NCI-H524 treated with DMSO at 0.1 percent for 48 hours (cell line): ENCODE measurements at regions not wholly inside any gene's neighbourhood (a gene's known extent, or its start where the extent isn't known, plus 50 kb on each side); places are given as distances from the start of the nearest gene placed in this dataset.
"Not testable (repeated sequence)": the region's sequence is repeated elsewhere in the genome, so short reads cannot be mapped to it uniquely, and the experiment has no call there.

Source experiments
- DNase-seq: peaks from one replicate; lab custom pipeline; 2025; lab: John Stamatoyannopoulos, UW

GRCh38 chr18:1296237-1296636 lies 391.6 kb downstream of the ADCYAP1 start:
- no peak for DNase-seq

GRCh38 chr18:1302861-1303260 lies 398.2 kb downstream of the ADCYAP1 start:
- DNase-seq = no peak

DNA sequence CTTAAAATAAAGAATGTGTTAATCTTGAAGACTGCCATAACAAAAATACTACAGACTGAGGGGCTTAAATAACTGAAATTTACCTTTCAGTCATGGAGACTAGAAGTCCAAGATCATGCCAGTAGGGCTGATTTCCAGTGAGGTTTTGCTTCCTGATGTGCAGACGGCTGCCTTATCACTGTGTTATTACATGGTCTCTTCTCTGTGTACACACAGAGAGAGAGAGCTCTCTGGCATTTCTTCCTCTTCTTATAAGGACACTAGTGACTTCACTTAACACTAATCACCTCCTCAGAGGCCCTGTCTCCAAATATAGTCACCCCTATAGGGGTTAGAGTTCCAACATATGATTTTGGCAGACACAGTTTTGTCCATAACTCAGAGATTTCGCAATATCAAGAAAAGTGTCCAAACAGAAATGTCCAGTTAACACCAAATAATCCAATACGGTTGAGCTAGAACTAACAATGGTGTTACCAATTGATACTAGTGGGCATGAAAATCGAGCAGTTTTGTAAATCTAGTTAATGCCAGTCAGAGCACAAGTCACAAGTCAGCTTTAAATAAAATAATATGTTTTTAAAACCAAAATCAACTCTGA lies 399.8 kb downstream of the ADCYAP1 start:
- DNase-seq = no peak

- no peak for DNase-seq
These were observed 402.0 kb downstream of the ADCYAP1 start for GRCh38 chr18:1306641-1307040.

DNA sequence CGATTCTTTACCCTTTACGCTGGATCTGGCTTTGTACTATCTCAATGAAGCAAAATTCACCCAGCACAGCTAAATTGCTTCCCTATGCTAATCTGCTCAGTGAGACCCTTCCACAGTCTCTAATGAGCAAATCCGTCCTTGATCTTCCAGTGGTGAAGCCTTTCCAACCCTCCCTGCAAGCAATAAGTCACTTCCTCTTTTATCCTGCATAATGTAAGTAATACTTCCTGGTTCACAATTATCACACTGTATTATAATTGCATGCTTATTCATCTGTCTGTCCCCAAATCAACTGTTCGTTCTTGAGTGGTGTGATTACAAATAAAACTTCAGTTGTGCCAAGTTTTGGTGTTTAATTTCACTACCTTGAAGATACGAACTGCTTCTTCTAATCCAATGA lies 404.0 kb downstream of the ADCYAP1 start:
- no peak for DNase-seq

GRCh38 chr18:1311376-1311775 lies 406.7 kb downstream of the ADCYAP1 start:
- no peak for DNase-seq

- not testable (repeated sequence) for DNase-seq
These were observed 430.7 kb downstream of the ADCYAP1 start for GRCh38 chr18:1335345-1335744.

GRCh38 chr18:1350931-1351450 lies 446.3 kb downstream of the ADCYAP1 start:
- no peak for DNase-seq

DNA sequence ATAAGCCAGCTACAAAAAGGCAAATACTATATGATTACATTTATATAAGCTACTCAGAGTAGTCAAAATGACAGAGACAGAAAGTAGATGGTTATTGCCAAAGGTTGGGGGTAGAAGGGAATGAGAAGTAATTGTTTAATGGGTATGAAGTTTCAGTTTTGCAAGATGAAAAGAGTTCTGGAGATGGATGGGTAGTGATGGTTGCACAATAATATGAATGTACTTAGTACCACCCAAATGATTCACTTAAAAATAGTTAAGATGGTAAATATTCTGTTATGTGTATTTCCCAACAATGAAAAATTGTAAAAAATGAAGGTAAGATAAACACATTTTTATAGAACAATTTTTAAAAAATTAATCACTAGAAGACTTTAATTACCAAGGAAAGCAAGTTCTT lies 448.4 kb downstream of the ADCYAP1 start:
- DNase-seq = no peak

DNA sequence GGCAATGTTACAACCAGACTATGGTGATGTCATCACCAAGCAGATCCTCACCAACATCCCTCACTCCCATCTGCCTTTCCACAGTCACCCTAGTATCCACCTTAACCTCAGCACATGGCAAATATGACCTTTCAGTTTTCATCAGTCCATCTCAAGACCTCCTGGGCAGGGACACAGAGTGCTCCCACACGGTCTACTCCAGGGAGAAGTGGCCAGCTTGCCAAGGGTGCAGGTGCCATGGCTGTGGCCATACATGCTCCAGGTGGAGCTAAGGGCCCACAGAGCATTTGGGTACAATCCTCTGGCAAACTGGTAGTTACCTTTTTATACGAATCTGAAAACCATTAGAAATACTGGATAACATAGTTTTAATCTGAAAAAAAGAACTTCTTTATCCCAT lies 453.1 kb downstream of the ADCYAP1 start:
- no peak for DNase-seq

DNA sequence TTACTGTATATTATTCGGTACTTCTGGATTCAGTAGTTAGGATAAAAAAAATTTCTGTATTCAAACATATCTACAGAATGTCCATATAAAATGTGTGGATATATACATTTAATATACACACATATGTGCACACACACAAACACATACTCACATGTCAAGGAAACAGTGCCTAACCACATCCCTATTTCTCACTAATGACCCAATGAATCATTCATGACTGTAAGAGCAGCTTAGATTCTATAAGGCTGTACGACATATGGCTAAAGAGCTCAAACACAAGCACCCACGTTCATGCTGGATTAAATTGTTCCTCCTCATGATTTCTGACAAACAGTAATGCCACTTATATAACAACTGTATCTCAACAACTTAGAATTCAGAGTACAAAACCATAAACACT lies 457.3 kb downstream of the ADCYAP1 start:
- DNase-seq = peak; percentile 59

GRCh38 chr18:1370552-1370951 lies 465.9 kb downstream of the ADCYAP1 start:
- no peak for DNase-seq

DNA sequence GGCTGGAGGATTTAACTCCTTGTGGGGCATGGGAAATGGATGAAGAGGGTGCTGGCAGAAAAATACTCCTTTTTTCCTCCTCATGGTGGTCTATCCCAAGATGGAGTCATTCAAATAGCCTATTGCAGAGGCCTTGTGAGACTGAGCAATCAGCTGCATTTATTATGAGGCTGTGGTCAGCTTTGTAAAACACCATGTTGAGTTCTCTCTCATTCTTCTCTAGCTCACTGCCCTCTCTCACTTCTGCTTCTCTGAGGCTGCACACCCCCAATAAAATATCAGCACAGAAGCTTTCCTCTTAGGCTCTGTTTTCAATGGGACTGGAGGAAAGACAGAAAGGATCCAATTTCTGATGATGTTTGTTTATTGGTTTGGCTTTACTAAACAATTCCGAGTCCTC lies 467.1 kb downstream of the ADCYAP1 start:
- no peak for DNase-seq

GRCh38 chr18:1383465-1383864 lies 478.8 kb downstream of the ADCYAP1 start:
- no peak for DNase-seq

- not testable (repeated sequence) for DNase-seq
These were observed 483.8 kb downstream of the ADCYAP1 start for GRCh38 chr18:1388468-1388867.

DNA sequence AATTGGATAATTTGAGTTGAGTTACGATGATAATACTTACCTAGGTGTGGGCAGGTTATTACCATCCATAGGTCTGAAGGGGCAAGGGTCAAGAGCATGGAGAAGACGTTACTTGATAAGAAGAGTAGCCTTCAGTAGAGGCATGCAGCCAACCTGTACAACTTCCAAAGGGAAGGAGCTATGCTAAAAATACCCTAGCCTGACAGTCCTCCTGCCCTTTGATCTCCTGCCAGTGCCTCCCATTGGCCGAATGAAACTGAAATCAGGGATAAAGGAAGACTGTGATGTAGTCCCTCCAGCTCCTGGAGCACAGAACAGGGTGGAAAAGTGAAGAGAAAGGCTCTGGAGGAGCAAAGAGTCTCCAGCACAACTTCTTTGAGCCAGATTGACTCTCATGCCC lies 487.4 kb downstream of the ADCYAP1 start:
- no peak for DNase-seq

DNA sequence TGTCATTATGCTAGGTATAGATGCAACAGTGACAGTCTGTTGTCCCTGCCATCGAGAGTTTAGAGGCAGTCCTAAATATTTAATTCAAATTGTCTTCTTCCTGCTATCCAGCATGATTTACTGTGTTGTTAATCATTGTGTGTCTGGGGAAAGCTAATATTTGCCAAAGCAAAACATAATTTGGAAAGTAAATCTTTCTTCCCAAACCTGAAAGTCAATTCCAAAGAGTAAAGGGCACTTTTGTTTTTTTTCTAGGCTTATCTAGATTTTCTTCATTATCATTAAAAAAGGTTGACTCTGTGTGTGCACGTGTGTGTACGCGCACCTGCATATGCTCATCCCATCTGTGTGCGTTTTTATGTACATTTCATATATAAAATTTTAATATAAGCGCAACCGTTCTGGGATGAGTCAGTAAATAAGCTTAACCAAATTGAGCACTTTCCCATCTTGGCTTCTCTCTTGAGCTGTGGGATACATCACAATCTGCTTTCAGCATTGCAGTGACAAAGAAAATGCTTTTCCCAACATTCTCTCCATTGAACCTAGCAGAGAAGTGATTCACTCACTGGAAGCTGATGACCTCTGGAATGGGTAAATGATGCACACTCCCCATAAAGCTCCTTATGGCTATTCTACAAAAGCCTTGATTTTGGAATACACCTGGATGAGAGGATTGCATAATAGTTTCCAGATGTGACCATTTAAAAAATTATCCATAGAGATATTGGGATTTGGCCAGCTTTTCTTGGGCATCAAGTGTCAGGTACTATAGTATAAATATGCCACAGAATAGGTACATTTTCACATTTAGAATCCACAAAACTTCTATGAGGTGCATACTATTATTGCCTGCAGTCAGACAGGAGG lies 488.4 kb downstream of the ADCYAP1 start:
- no peak for DNase-seq

DNA sequence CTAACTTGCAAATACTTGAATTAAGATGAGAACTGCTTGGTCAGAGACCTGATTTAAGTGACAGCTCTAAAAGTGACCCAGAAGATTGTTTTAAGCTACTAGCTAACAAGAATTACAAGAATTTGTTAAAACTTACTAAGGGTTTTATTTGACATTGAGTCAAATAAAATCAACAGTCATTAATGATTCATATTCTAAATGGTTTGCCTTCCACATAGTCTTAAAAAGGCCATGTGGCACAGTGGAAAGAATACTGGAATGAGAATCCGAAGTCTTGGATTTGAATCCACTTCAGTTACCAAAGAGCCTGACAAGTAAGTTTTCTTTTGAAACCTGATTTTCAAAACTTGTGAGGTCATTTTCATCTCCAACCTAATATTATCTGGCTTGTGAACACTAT lies 489.3 kb downstream of the ADCYAP1 start:
- DNase-seq = no peak

GRCh38 chr18:1394426-1394825 lies 489.8 kb downstream of the ADCYAP1 start:
- no peak for DNase-seq

- no peak for DNase-seq
These were observed 490.3 kb downstream of the ADCYAP1 start for GRCh38 chr18:1394966-1395365.

- DNase-seq = peak; percentile 96
These were observed 503.7 kb downstream of the ADCYAP1 start for GRCh38 chr18:1408376-1408775.

DNA sequence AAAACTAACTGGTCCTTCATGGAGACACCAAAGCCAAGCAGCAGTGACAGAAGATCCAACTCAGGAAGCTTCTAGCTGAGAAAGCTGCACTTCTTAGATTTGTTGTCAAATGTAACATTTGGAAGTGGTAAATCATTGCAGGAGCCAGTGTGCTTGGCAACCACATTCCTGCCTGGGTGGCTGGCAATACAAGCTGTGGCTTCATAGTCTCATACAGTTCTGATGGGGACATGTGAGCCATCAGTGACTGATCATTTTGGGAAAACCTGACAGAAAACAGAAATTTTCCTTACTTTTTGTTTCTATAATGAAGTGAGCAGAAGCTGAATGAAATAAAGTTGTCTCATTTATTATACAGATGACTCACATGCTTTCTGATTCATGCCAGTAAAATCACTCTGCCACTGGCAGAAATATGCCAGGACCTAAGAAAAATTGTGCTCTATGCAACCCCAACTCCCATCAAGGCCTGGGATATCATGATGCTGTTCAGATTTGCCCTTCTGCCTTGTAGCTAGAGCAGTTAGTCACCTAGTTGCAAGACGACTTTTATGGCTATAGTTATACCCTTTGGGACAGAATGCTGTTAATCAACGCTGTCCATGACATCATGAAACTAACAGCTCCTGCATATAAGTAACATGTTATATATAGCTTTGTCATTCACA lies 508.1 kb downstream of the ADCYAP1 start:
- no peak for DNase-seq

DNA sequence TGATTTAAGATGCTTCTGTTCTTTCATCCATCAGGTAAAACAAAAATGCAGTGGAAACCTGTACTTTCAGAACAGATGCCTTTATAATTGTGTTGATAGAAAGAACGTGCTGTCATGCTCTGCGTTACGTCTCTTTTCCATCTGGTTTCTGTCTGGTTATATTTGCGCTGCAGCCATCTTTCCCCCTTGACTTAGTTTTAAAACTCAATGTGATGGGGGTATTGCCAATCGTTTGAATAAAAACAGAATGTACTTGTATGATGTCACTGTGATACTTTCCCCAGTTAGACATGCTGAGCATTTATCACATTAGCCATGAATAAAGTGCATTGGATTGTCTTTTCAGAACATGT lies 508.6 kb downstream of the ADCYAP1 start:
- DNase-seq = no peak
